Parathyroid adenoma (tissue), 2 donors: ENCODE measurements at regions not wholly inside any gene's neighbourhood (a gene's known extent, or its start where the extent isn't known, plus 50 kb on each side); places are given as distances from the start of the nearest gene placed in this dataset.

Experiments
- H2AFZ ChIP-seq: fragments of 300-600 bp; sonication (generic); one replicate; pipeline ENCODE4 v1.7.0; 2017; ENCODE audit warnings: antibody characterized with exemption, mild to moderate bottlenecking
- H3K27ac ChIP-seq: fragments of 300-600 bp; sonication (generic); one replicate; pipeline ENCODE4 v1.7.0; 2017
- H3K27me3 ChIP-seq: fragments of 300-600 bp; sonication (generic); one replicate; pipeline ENCODE4 v1.7.0; 2017; ENCODE audit warnings: low read length; ENCODE audit not compliant: control insufficient read depth, insufficient read depth
- H3K36me3 ChIP-seq: fragments of 300-600 bp; sonication (generic); one replicate; pipeline ENCODE4 v1.7.0; 2017; ENCODE audit warnings: low read length; ENCODE audit not compliant: control insufficient read depth, insufficient read depth
- H3K4me1 ChIP-seq: fragments of 300-600 bp; sonication (generic); one replicate; pipeline ENCODE4 v1.7.0; 2017; ENCODE audit warnings: control low read depth
- H3K4me2 ChIP-seq: fragments of 300-600 bp; sonication (generic); one replicate; pipeline ENCODE4 v1.7.0; 2017; ENCODE audit warnings: low read length
- H3K4me3 ChIP-seq: fragments of 300-600 bp; sonication (generic); one replicate; pipeline ENCODE4 v1.7.0; 2017; ENCODE audit warnings: low read depth, low read length
- H3K79me2 ChIP-seq: fragments of 300-600 bp; sonication (generic); one replicate; pipeline ENCODE4 v1.7.0; 2017; ENCODE audit warnings: control low read depth
- H3K9ac ChIP-seq: fragments of 300-600 bp; sonication (generic); one replicate; pipeline ENCODE4 v1.7.0; 2017; ENCODE audit warnings: mild to moderate bottlenecking
- H3K9me3 ChIP-seq: fragments of 300-600 bp; sonication (generic); one replicate; pipeline ENCODE4 v1.7.0; 2017; ENCODE audit warnings: low read length; ENCODE audit not compliant: control insufficient read depth
- TF ChIP-seq, protein P1 (sequence below): fragments of 300-600 bp; sonication (generic); IDR thresholded peaks from one replicate; pipeline ENCODE4 v1.7.0; 2017; ENCODE audit warnings: antibody characterized with exemption, mild to moderate bottlenecking
- donor health status: primary hyperparathyroidism.

DNA sequence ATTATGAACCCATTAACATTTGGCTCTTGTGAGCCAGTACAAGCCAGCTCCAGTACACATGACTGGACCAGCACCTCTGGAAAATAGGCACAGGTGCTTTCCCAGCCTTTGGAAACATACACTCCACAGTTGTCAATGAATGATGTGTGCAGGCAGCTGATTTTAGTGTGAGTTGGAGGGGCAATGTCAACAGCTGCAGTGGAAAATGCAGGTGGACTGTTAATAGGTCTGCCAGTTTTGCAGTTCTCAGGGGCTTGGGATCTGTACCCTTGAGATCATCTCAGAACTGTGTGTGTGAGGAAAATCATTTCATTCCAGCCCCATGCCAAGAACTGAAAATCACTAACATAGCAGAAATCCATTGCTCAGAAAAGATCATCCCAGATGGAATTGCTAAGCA is 81.7 kb upstream of the CHRDL1 start:
- H3K9me3 ChIP-seq, result no peaks in the 10 kb centered on the region
- H3K36me3 ChIP-seq, result no peaks in the 10 kb centered on the region
- no peak overlapping the region for H3K27ac ChIP-seq
- no peaks in the 10 kb centered on the region for H3K27me3 ChIP-seq
- no peak overlapping the region for H3K4me3 ChIP-seq
- no peak overlapping the region for H3K9ac ChIP-seq
- no peaks in the 10 kb centered on the region for H3K79me2 ChIP-seq
- no peaks in the 10 kb centered on the region for H3K4me1 ChIP-seq
- TF ChIP-seq, protein P1, sequence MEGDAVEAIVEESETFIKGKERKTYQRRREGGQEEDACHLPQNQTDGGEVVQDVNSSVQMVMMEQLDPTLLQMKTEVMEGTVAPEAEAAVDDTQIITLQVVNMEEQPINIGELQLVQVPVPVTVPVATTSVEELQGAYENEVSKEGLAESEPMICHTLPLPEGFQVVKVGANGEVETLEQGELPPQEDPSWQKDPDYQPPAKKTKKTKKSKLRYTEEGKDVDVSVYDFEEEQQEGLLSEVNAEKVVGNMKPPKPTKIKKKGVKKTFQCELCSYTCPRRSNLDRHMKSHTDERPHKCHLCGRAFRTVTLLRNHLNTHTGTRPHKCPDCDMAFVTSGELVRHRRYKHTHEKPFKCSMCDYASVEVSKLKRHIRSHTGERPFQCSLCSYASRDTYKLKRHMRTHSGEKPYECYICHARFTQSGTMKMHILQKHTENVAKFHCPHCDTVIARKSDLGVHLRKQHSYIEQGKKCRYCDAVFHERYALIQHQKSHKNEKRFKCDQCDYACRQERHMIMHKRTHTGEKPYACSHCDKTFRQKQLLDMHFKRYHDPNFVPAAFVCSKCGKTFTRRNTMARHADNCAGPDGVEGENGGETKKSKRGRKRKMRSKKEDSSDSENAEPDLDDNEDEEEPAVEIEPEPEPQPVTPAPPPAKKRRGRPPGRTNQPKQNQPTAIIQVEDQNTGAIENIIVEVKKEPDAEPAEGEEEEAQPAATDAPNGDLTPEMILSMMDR, result no peak
- no peak overlapping the region for H2AFZ ChIP-seq
- H3K4me2 ChIP-seq, result no peak overlapping the region

DNA sequence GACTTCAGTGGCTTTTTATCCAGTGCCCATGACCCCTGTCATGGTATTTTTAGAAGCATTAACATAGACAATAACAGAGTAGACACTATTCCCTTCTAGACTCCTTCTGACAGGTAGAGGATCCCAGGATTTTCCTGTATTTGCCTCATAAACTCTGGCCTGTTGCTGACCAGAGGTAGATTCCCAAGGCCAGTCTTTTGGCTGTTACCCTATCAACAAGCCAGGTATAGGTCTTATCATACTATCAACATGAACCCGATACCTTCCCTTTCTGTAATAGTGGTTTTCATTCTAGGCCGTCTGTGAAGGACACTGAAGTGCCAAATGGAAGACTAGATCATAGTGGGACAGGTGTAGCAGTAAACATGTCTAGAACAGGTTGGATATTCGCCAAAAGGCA is 76.2 kb upstream of the CHRDL1 start:
- Histone ChIP-seq H3K79me2 (no peaks in the 10 kb centered on the region), H3K36me3 (no peaks in the 10 kb centered on the region)
- TF ChIP-seq, protein P1, result no peak

DNA sequence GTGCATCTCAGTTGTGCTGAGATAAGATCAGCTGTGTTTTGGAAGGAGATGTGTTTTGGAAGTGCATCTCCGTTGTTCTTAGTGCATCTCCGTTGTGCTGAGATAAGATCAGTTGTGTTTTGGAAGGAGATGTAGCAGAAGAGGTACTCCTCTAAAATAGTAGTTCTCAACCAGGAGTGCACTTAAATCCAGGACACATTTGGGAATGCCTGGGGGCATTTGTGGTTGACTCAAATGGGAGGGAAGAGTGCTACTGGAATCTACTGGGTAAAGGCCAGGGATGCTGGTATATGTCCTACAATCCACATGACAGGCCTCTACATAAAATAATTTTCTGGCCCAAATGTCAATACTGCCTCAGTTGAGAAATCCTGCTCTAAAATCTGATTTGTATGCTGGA is 70.8 kb upstream of the CHRDL1 start:
- H3K9ac ChIP-seq, result no peak overlapping the region
- H3K4me3 ChIP-seq, result no peak overlapping the region
- H3K9me3 ChIP-seq, result no peaks in the 10 kb centered on the region
- no peaks in the 10 kb centered on the region for H3K4me1 ChIP-seq
- no peaks in the 10 kb centered on the region for H3K27me3 ChIP-seq
- H3K4me2 ChIP-seq, result no peak overlapping the region
- TF ChIP-seq, protein P1, result no peak
- no peak overlapping the region for H2AFZ ChIP-seq
- no peaks in the 10 kb centered on the region for H3K79me2 ChIP-seq
- H3K36me3 ChIP-seq, result no peaks in the 10 kb centered on the region
- no peak overlapping the region for H3K27ac ChIP-seq

More for the DNA sequence above, 76.2 kb upstream of the CHRDL1 start:
- no peak overlapping the region for H3K27ac ChIP-seq
- no peaks in the 10 kb centered on the region for H3K9me3 ChIP-seq
- H3K27me3 ChIP-seq, result no peaks in the 10 kb centered on the region
- no peak overlapping the region for H3K4me2 ChIP-seq
- H3K9ac ChIP-seq, result no peak overlapping the region
- no peak overlapping the region for H2AFZ ChIP-seq
- H3K4me1 ChIP-seq, result no peaks in the 10 kb centered on the region
- H3K4me3 ChIP-seq, result no peak overlapping the region

DNA sequence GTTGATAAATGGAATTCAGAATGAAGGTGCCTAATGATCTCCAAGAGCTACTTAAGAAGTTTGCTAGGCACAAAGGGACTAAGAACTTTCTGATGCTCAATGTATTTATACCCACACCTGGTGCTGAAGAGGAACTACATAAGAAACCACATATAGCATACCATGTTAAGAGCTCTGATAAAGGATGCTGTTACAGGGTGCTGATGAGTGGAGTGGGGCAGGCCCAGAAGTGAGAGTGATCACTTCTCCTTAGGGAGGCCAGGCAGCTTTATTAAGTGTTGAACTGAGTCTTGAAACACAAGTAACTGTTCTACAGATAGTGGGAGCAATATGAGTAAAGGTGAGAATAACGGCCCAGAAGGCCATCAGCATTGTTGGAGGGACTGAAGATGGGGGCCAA is 68.3 kb upstream of the CHRDL1 start:
- Histone ChIP-seq H2AFZ (no peak overlapping the region), H3K9me3 (no peaks in the 10 kb centered on the region), H3K4me3 (no peak overlapping the region), H3K36me3 (no peaks in the 10 kb centered on the region), H3K79me2 (no peaks in the 10 kb centered on the region), H3K4me2 (no peak overlapping the region), H3K9ac (no peak overlapping the region), H3K27ac (no peak overlapping the region), H3K27me3 (no peaks in the 10 kb centered on the region), H3K4me1 (no peaks in the 10 kb centered on the region)
- TF ChIP-seq, protein P1, result no peak

DNA sequence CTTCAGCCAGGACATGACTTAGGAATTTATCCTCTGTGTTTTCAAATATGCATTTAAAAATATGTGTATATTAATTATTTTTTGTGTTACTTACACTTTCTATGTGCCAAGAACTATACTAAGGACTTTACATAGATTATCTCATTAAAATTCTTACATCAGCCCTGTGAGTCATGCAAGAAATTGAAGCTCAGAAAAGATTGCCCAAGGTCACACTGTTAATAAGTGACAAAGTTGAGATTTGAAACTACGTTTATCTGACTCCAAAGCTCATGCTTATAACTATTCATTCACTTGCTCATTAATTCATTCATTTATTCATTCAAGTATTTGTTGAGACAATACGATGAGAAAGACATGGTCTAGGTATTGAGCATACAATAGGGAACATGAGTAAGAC is 62.9 kb upstream of the CHRDL1 start:
- TF ChIP-seq, protein P1, result no peak
- Histone ChIP-seq H2AFZ (no peak overlapping the region), H3K9ac (no peak overlapping the region), H3K4me3 (no peak overlapping the region), H3K4me1 (no peaks in the 10 kb centered on the region), H3K9me3 (no peaks in the 10 kb centered on the region), H3K4me2 (no peak overlapping the region), H3K27ac (no peak overlapping the region), H3K36me3 (no peaks in the 10 kb centered on the region), H3K27me3 (no peaks in the 10 kb centered on the region), H3K79me2 (no peaks in the 10 kb centered on the region)
